HG03097 (cell line): ENCODE measurements at regions not wholly inside any gene's neighbourhood (a gene's known extent, or its start where the extent isn't known, plus 50 kb on each side); places are given as distances from the start of the nearest gene placed in this dataset.
"Not testable (repeated sequence)": the region's sequence is repeated elsewhere in the genome, so short reads cannot be mapped to it uniquely, and the experiment has no call there.

ENCODE experiments used
- ATAC-seq: cut with Tn5 transposase; IDR thresholded peaks from one replicate; pipeline ENCODE4 v1.9.1; 2021; ENCODE audit not compliant: unreplicated experiment, low FRiP score

GRCh38 chr14:86221755-86222154, 691.8 kb downstream of the FLRT2 start:
- no peak for ATAC-seq

- no peak for ATAC-seq
Observed at GRCh38 chr14:86221000-86221399, 691.1 kb downstream of the FLRT2 start.

- ATAC-seq, result no peak
Observed at GRCh38 chr14:86217523-86217922, 687.6 kb downstream of the FLRT2 start.

- no peak for ATAC-seq
Observed at GRCh38 chr14:86203843-86204242, 673.9 kb downstream of the FLRT2 start.

- ATAC-seq, result no peak
Observed at GRCh38 chr14:86196471-86196870, 666.5 kb downstream of the FLRT2 start.

GRCh38 chr14:86193756-86194155, 663.8 kb downstream of the FLRT2 start:
- no peak for ATAC-seq

- no peak for ATAC-seq
Observed at GRCh38 chr14:86179980-86180379, 650.0 kb downstream of the FLRT2 start.

- no peak for ATAC-seq
Observed at GRCh38 chr14:86168371-86168770, 638.4 kb downstream of the FLRT2 start.

- no peak for ATAC-seq
Observed at GRCh38 chr14:86166541-86166940, 636.6 kb downstream of the FLRT2 start.

- no peak for ATAC-seq
Observed at GRCh38 chr14:86153480-86153879, 623.5 kb downstream of the FLRT2 start.

- ATAC-seq, result no peak
Observed at GRCh38 chr14:86143248-86143647, 613.3 kb downstream of the FLRT2 start.

GRCh38 chr14:86141966-86142365, 612.0 kb downstream of the FLRT2 start:
- no peak for ATAC-seq

- no peak for ATAC-seq
Observed at GRCh38 chr14:86129426-86129825, 599.5 kb downstream of the FLRT2 start.

- no peak for ATAC-seq
Observed at GRCh38 chr14:86124328-86124727, 594.4 kb downstream of the FLRT2 start.

GRCh38 chr14:86115972-86116371, 586.0 kb downstream of the FLRT2 start:
- ATAC-seq, result no peak

GRCh38 chr14:86110871-86111270, 580.9 kb downstream of the FLRT2 start:
- not testable (repeated sequence) for ATAC-seq

- no peak for ATAC-seq
Observed at GRCh38 chr14:86104691-86105265, 574.8 kb downstream of the FLRT2 start.

- ATAC-seq, result no peak
Observed at GRCh38 chr14:86094512-86094911, 564.6 kb downstream of the FLRT2 start.

- no peak for ATAC-seq
Observed at GRCh38 chr14:86091811-86092210, 561.9 kb downstream of the FLRT2 start.

- ATAC-seq, result no peak
Observed at GRCh38 chr14:86088156-86088555, 558.2 kb downstream of the FLRT2 start.

- no peak for ATAC-seq
Observed at GRCh38 chr14:86087377-86087776, 557.4 kb downstream of the FLRT2 start.

- ATAC-seq, result no peak
Observed at GRCh38 chr14:86086962-86087361, 557.0 kb downstream of the FLRT2 start.

- no peak for ATAC-seq
Observed at GRCh38 chr14:86084097-86084496, 554.2 kb downstream of the FLRT2 start.
